HuH-7 (cell line): ENCODE measurements at regions not wholly inside any gene's neighbourhood (a gene's known extent, or its start where the extent isn't known, plus 50 kb on each side); places are given as distances from the start of the nearest gene placed in this dataset.
"Not testable (repeated sequence)": the region's sequence is repeated elsewhere in the genome, so short reads cannot be mapped to it uniquely, and the experiment has no call there.

Experiments
- DNase-seq: peaks from one replicate; pipeline ENCODE4 v3.0.0; 2011; ENCODE audit warnings: low spot score

GRCh38 chr6:104506429-104506828, 353.3 kb downstream of the HACE1 start:
- DNase-seq: no peak

DNA sequence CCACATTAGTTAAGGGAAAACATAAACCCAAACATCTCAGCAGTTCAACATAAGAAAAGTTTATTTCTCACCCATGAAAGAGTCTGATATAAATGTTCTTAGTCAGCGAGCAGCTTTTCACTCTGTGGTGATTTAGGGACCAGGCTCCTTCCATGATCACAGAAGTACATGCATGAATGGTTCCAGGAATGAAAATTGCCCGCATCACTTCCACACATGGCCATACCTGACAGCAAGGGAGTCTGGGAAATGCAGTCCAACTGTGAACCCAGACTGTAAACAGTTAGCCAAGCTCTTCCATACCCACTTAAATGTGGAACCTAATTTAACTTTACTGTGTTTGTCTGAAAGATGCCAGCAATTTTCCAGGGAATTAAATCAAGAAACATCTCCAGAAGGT, 353.9 kb downstream of the HACE1 start:
- no peak for DNase-seq

GRCh38 chr6:104500265-104500664, 359.5 kb downstream of the HACE1 start:
- no peak for DNase-seq

- no peak for DNase-seq
These were observed 373.7 kb downstream of the HACE1 start for GRCh38 chr6:104486035-104486434.

DNA sequence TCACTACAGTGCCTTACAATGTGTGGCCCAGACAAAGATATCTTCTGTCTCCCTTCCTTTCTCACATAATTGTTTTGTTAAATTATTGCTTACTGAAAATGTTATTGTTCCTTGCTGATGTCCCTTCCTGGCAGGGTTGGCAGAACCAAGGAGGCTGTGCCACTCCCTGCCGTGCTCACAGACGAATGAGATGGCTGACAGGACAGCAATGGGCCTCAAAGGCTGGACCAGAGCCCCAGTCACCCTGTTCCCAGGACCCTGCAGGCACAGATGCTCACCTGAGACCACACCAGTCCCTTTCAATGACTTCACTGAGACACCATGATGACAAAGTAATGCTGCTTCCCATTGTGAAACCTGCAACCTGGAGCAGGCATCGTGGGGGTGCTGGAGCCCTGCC, 375.1 kb downstream of the HACE1 start:
- no peak for DNase-seq

DNA sequence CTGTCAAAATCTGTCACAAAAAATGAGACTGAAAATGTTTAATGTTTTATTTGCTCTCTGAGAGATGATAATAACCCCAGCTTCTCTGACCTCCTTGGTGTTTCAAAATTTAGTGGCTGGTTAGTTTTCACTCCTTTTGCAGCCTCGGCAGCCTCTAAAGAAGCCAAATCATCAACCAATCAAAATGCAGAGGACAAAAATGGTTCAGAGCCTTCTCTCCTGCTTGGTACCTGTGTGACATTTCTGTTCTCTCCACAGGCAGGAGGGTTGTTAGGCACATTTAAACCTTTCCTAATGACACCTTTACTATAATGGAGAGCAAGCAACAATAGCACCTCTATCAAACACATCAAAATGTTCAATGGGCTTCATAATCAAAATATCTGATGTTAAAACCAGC, 375.5 kb downstream of the HACE1 start:
- no peak for DNase-seq

GRCh38 chr6:104483225-104483834, 376.4 kb downstream of the HACE1 start:
- DNase-seq: peak; percentile 9

GRCh38 chr6:104477569-104477968, 382.1 kb downstream of the HACE1 start:
- no peak for DNase-seq

GRCh38 chr6:104473021-104473429, 386.7 kb downstream of the HACE1 start:
- DNase-seq: no peak

- DNase-seq: no peak
These were observed 387.5 kb downstream of the HACE1 start for GRCh38 chr6:104472021-104472901.

- no peak for DNase-seq
These were observed 393.4 kb downstream of the HACE1 start for GRCh38 chr6:104466306-104466705.

- DNase-seq: peak; percentile 34
These were observed 396.7 kb downstream of the HACE1 start for GRCh38 chr6:104462811-104463599.

- DNase-seq: no peak
These were observed 398.8 kb downstream of the HACE1 start for GRCh38 chr6:104460738-104461483.

- DNase-seq: no peak
These were observed 400.2 kb downstream of the HACE1 start for GRCh38 chr6:104459543-104459942.

- DNase-seq: peak; percentile 18
These were observed 409.8 kb downstream of the HACE1 start for GRCh38 chr6:104449918-104450317.

- not testable (repeated sequence) for DNase-seq
These were observed 413.3 kb downstream of the HACE1 start for GRCh38 chr6:104446101-104447080.

DNA sequence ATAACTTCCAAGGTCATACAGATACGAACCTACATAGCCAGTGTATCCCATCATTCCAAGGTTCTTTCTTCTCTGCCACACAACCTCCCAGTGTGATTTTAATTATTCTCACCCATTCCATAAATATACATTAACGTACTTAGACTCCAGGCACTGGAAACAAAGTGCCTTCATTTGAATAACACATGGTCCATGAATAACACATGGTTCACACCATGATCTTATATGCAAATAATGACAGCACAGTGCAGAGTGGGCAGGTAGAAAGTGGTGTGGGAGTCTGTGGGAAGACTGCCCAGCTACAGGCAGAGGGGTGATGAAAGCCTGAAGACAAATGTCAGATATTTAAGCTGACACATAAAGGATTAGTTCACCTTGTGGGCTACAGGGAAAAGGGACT, 425.2 kb downstream of the HACE1 start:
- no peak for DNase-seq

DNA sequence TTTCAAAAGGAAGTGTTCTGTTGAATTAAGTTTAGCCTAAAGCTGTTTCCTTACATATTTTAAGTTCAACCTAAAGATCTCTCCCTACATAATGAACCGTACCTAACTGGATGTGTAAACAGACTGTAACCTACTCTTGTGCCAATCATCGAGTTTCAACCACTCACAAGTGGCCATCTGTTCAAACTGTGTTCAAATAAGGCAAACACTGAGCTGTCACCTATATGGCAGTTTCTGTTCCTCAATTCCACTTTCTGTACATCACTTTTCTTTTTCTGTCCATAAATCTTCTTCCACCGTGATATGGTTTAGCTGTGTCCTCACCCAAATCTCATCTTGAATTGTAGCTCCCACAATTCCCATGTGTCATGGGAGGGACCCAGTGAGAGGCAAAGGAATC, 428.6 kb downstream of the HACE1 start:
- no peak for DNase-seq

- DNase-seq: no peak
These were observed 431.5 kb downstream of the HACE1 start for GRCh38 chr6:104428184-104428583.

GRCh38 chr6:104423691-104424090, 436.0 kb downstream of the HACE1 start:
- no peak for DNase-seq

- DNase-seq: no peak
These were observed 438.1 kb downstream of the HACE1 start for GRCh38 chr6:104421650-104422049.
